Neural progenitor cell (in vitro differentiated cells): ENCODE measurements at regions not wholly inside any gene's neighbourhood (a gene's known extent, or its start where the extent isn't known, plus 50 kb on each side); places are given as distances from the start of the nearest gene placed in this dataset.

Source experiments
- DNase-seq: peaks from one replicate; pipeline ENCODE4 v3.0.0-alpha.2; 2016; ENCODE audit warnings: low spot score
- H2AFZ ChIP-seq: fragments of 200-600 bp; sonication (generic); replicated peaks from 2 replicates; pipeline ENCODE4 v1.6.1; 2016; ENCODE audit warnings: antibody characterized with exemption
- H3F3A ChIP-seq: fragments of 200-600 bp; sonication (generic); 2 replicates; pipeline ENCODE4 v1.6.1; 2016; ENCODE audit warnings: antibody characterized with exemption, low read depth
- H3K27ac ChIP-seq: fragments of 200-600 bp; sonication (generic); 2 replicates; pipeline ENCODE4 v1.5.1; 2016; ENCODE audit warnings: mild to moderate bottlenecking
- H3K27me3 ChIP-seq: fragments of 200-600 bp; sonication (generic); 2 replicates; pipeline ENCODE4 v1.6.1; 2016; ENCODE audit warnings: mild to moderate bottlenecking, moderate library complexity
- H3K36me3 ChIP-seq: fragments of 200-600 bp; sonication (generic); 2 replicates; pipeline ENCODE4 v1.5.1; 2016
- H3K4me1 ChIP-seq: fragments of 200-600 bp; sonication (generic); 2 replicates; pipeline ENCODE4 v1.6.1; 2016; ENCODE audit warnings: mixed run types
- H3K4me2 ChIP-seq: fragments of 200-600 bp; sonication (generic); 2 replicates; pipeline ENCODE4 v1.6.1; 2016
- H3K4me3 ChIP-seq: fragments of 200-600 bp; sonication (generic); 2 replicates; pipeline ENCODE4 v1.5.1; 2016
- H3K79me2 ChIP-seq: fragments of 200-600 bp; sonication (generic); 2 replicates; pipeline ENCODE4 v1.6.1; 2016; ENCODE audit warnings: low read depth
- H3K9ac ChIP-seq: fragments of 200-600 bp; sonication (generic); 2 replicates; pipeline ENCODE4 v1.6.1; 2016
- H3K9me3 ChIP-seq: fragments of 200-600 bp; sonication (generic); 2 replicates; pipeline ENCODE4 v1.5.1; 2016; ENCODE audit warnings: low read depth
- H4K20me1 ChIP-seq: fragments of 200-600 bp; sonication (generic); 2 replicates; pipeline ENCODE4 v1.6.1; 2016; ENCODE audit warnings: low read depth
- H3K27ac Mint-ChIP-seq: 3 replicates; pipeline ENCODE4 v1.8.0; 2021; ENCODE audit warnings: mixed read lengths
- H3K27me3 Mint-ChIP-seq: 2 replicates; pipeline ENCODE4 v1.8.0; 2022; ENCODE audit warnings: low read depth, mild to moderate bottlenecking, inconsistent platforms, moderate library complexity, mixed read lengths; ENCODE audit not compliant: insufficient read depth
- H3K36me3 Mint-ChIP-seq: 3 replicates; pipeline ENCODE4 v1.8.0; 2021; ENCODE audit warnings: mixed read lengths
- H3K4me1 Mint-ChIP-seq: 3 replicates; pipeline ENCODE4 v1.8.0; 2021; ENCODE audit warnings: mixed read lengths
- H3K4me3 Mint-ChIP-seq: 3 replicates; pipeline ENCODE4 v1.8.0; 2021; ENCODE audit warnings: mild to moderate bottlenecking, moderate library complexity, mixed read lengths
- H3K9me3 Mint-ChIP-seq: 3 replicates; pipeline ENCODE4 v1.8.0; 2020; ENCODE audit warnings: mixed read lengths
- EZH2 ChIP-seq: fragments of 200-600 bp; sonication (generic); IDR thresholded peaks from 2 replicates; pipeline ENCODE4 v1.6.1; 2017; ENCODE audit warnings: antibody characterized with exemption, mild to moderate bottlenecking, moderate library complexity
- EZH2phosphoT487 ChIP-seq: fragments of 200-600 bp; sonication (generic); IDR thresholded peaks from 2 replicates; pipeline ENCODE4 v1.6.1; 2017; ENCODE audit warnings: antibody characterized with exemption
- TF ChIP-seq, protein P1 (sequence below): fragments of 200-600 bp; sonication (generic); IDR thresholded peaks from 2 replicates; pipeline ENCODE4 v1.5.1; 2017; ENCODE audit warnings: antibody characterized with exemption, mild to moderate bottlenecking

DNA sequence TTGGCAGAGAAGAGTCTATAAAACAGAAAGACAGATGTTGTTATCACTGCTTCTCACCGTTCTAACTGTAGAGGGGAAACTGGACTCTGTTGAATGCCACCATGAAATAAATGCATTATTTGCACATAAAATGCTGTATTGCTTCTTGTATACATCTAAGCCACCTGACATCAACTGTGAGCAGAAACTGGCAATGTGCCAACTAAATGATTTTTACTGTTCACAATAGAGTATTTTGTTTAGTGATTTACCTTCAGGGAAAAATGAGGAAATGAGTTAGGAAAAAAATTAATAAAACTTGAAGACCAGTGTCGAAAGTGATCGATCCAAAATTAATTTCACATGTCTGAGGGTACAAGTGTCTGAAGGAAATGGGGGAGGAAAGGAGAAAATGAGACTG lies 65.9 kb upstream of the TNIP3 start:
- Mint-ChIP-seq H3K27ac (no peak overlapping the region), H3K4me1 (peaks cover 22% of the 10 kb centered on the region), H3K36me3 (no peaks in the 10 kb centered on the region), H3K27me3 (no peaks in the 10 kb centered on the region), H3K9me3 (no peaks in the 10 kb centered on the region), H3K4me3 (no peak overlapping the region)
- H3K9ac ChIP-seq: no peak overlapping the region
- no peak for DNase-seq
- TF ChIP-seq EZH2 (no peak), EZH2phosphoT487 (no peak)
- TF ChIP-seq, protein P1, sequence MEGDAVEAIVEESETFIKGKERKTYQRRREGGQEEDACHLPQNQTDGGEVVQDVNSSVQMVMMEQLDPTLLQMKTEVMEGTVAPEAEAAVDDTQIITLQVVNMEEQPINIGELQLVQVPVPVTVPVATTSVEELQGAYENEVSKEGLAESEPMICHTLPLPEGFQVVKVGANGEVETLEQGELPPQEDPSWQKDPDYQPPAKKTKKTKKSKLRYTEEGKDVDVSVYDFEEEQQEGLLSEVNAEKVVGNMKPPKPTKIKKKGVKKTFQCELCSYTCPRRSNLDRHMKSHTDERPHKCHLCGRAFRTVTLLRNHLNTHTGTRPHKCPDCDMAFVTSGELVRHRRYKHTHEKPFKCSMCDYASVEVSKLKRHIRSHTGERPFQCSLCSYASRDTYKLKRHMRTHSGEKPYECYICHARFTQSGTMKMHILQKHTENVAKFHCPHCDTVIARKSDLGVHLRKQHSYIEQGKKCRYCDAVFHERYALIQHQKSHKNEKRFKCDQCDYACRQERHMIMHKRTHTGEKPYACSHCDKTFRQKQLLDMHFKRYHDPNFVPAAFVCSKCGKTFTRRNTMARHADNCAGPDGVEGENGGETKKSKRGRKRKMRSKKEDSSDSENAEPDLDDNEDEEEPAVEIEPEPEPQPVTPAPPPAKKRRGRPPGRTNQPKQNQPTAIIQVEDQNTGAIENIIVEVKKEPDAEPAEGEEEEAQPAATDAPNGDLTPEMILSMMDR: no peak
- H3K4me2 ChIP-seq: no peak overlapping the region
- H3K9me3 ChIP-seq: no peaks in the 10 kb centered on the region
- no peaks in the 10 kb centered on the region for H3K36me3 ChIP-seq
- no peak overlapping the region for H2AFZ ChIP-seq
- H4K20me1 ChIP-seq: no peaks in the 10 kb centered on the region
- H3K79me2 ChIP-seq: no peaks in the 10 kb centered on the region
- H3K4me1 ChIP-seq: peaks cover 23% of the 10 kb centered on the region
- no peak overlapping the region for H3K27ac ChIP-seq
- no peak overlapping the region for H3K4me3 ChIP-seq
- H3K27me3 ChIP-seq: no peaks in the 10 kb centered on the region
- peaks cover 8% of the 10 kb centered on the region for H3F3A ChIP-seq

DNA sequence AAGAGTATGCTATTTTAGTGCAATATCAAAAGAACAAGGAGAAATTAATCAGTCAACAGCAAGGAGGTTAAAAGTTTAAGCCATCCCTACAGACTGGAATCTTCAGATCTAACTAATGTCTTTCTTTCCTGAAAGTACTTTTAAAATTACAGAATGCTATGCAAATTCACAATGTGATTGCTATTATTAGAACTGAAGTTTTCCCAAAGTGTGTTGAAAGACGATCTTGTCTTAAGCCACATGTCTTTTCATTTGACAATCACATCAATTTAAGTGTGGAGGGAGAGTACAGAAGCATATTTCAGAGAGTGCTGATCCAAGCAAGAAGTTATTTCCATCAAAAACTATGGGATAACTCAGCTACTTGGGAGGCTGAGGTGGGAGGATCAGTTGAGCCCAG lies 64.7 kb upstream of the TNIP3 start:
- no peak for TF ChIP-seq EZH2
- TF ChIP-seq, protein P1: no peak
- TF ChIP-seq EZH2phosphoT487: no peak
- no peaks in the 10 kb centered on the region for H3K27me3 Mint-ChIP-seq
- H2AFZ ChIP-seq: no peak overlapping the region

DNA sequence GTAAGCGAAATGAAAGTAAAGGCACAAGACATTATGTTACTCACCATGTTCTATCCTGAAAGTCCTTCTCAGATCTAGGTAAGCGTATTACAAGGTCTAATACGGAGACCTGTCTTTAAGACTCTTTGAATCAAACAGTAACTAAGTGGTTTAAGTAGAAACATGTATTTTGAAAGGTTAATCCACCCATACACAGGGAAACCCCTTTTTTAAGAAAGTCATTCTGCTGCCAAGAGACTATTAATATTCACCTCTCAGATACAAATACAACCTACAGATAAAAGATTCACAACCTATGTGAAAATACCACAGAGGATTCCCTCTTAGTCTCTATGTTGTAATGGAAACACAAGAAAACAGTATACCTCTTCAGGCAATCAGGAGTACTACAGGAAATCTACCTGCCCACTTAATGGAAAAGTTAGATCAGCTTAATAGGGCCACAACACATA lies 63.2 kb upstream of the TNIP3 start:
- TF ChIP-seq EZH2 (no peak), EZH2phosphoT487 (no peak)
- TF ChIP-seq, protein P1: peak; percentile 21
- Histone ChIP-seq H3K27ac (no peak overlapping the region), H3K4me2 (no peak overlapping the region), H3F3A (peaks cover 8% of the 10 kb centered on the region), H4K20me1 (no peaks in the 10 kb centered on the region), H3K27me3 (no peaks in the 10 kb centered on the region), H3K4me1 (peaks cover 23% of the 10 kb centered on the region), H3K79me2 (no peaks in the 10 kb centered on the region), H2AFZ (no peak overlapping the region), H3K4me3 (no peak overlapping the region), H3K9ac (no peak overlapping the region), H3K9me3 (no peaks in the 10 kb centered on the region), H3K36me3 (no peaks in the 10 kb centered on the region)
- Mint-ChIP-seq H3K36me3 (no peaks in the 10 kb centered on the region), H3K27me3 (peaks cover 4% of the 10 kb centered on the region), H3K4me1 (peaks cover 23% of the 10 kb centered on the region), H3K4me3 (no peak overlapping the region), H3K9me3 (no peaks in the 10 kb centered on the region), H3K27ac (no peak overlapping the region)
- no peak for DNase-seq

More for the DNA sequence above, 64.7 kb upstream of the TNIP3 start:
- H3K9me3 Mint-ChIP-seq: no peaks in the 10 kb centered on the region
- no peaks in the 10 kb centered on the region for H4K20me1 ChIP-seq
- H3K9me3 ChIP-seq: no peaks in the 10 kb centered on the region
- H3K27me3 ChIP-seq: no peaks in the 10 kb centered on the region
- no peak overlapping the region for H3K27ac Mint-ChIP-seq
- H3K4me2 ChIP-seq: no peak overlapping the region
- no peak overlapping the region for H3K4me3 Mint-ChIP-seq
- no peaks in the 10 kb centered on the region for H3K36me3 ChIP-seq
- no peak overlapping the region for H3K27ac ChIP-seq
- peaks cover 8% of the 10 kb centered on the region for H3F3A ChIP-seq
- no peak overlapping the region for H3K9ac ChIP-seq
- H3K4me3 ChIP-seq: no peak overlapping the region
- no peaks in the 10 kb centered on the region for H3K36me3 Mint-ChIP-seq
- H3K4me1 Mint-ChIP-seq: peaks cover 23% of the 10 kb centered on the region
- H3K4me1 ChIP-seq: peaks cover 23% of the 10 kb centered on the region
- DNase-seq: no peak
- no peaks in the 10 kb centered on the region for H3K79me2 ChIP-seq
